ENCODE measurements at regions not wholly inside any gene's neighbourhood (a gene's known extent, or its start where the extent isn't known, plus 50 kb on each side); places are given as distances from the start of the nearest gene placed in this dataset.

- no peak for DNase-seq
Observed at GRCh38 chr2:196248467-196249094, 77.2 kb upstream of the STK17B start.

- no peak for DNase-seq
Observed at GRCh38 chr2:196249171-196249570, 77.8 kb upstream of the STK17B start.

GRCh38 chr2:196249860-196250259 lies 78.5 kb upstream of the STK17B start:
- DNase-seq, result no peak

GRCh38 chr2:196251132-196251531 lies 79.8 kb upstream of the STK17B start:
- no peak for DNase-seq

- no peak for DNase-seq
Observed at GRCh38 chr2:196252408-196253115, 81.2 kb upstream of the STK17B start.

- no peak for DNase-seq
Observed at GRCh38 chr2:196253116-196253480, 81.7 kb upstream of the STK17B start.

GRCh38 chr2:196256585-196256984 lies 85.2 kb upstream of the STK17B start:
- DNase-seq, result no peak

GRCh38 chr2:196257086-196257485 lies 85.7 kb upstream of the STK17B start:
- DNase-seq, result no peak

- no peak for DNase-seq
Observed at GRCh38 chr2:196258407-196258806, 87.0 kb upstream of the STK17B start.

GRCh38 chr2:196259507-196260481 lies 88.4 kb upstream of the STK17B start:
- DNase-seq, result no peak

- DNase-seq, result no peak
Observed at GRCh38 chr2:196260546-196260945, 89.2 kb upstream of the STK17B start.

- no peak for DNase-seq
Observed at GRCh38 chr2:196262606-196263005, 91.2 kb upstream of the STK17B start.

GRCh38 chr2:196263181-196263747 lies 91.9 kb upstream of the STK17B start:
- DNase-seq, result peak in 1 of 51 donors; percentile 16

GRCh38 chr2:196266351-196266750 lies 95.0 kb upstream of the STK17B start:
- no peak for DNase-seq

GRCh38 chr2:196266855-196267254 lies 95.5 kb upstream of the STK17B start:
- DNase-seq, result no peak

GRCh38 chr2:196268025-196268424 lies 96.6 kb upstream of the STK17B start:
- DNase-seq, result no peak

GRCh38 chr2:196268538-196269338 lies 97.4 kb upstream of the STK17B start:
- no peak for DNase-seq

GRCh38 chr2:196271795-196272194 lies 100.4 kb upstream of the STK17B start:
- no peak for DNase-seq

- peak in 2 of 51 donors; percentile 5 to 62 for DNase-seq
Observed at GRCh38 chr2:196274387-196274809, 103.0 kb upstream of the STK17B start.

GRCh38 chr2:196275646-196276352 lies 104.4 kb upstream of the STK17B start:
- no peak for DNase-seq

Data from hypothalamus (tissue), 51 donors.